Globus pallidus (tissue), 1 donor: ENCODE measurements at regions not wholly inside any gene's neighbourhood (a gene's known extent, or its start where the extent isn't known, plus 50 kb on each side); places are given as distances from the start of the nearest gene placed in this dataset.
"Not testable (repeated sequence)": the region's sequence is repeated elsewhere in the genome, so short reads cannot be mapped to it uniquely, and the experiment has no call there.

Experiments used
- DNase-seq: peaks from one replicate; pipeline ENCODE4 v3.0.0-alpha.2; 2015; ENCODE audit warnings: low spot score

DNA sequence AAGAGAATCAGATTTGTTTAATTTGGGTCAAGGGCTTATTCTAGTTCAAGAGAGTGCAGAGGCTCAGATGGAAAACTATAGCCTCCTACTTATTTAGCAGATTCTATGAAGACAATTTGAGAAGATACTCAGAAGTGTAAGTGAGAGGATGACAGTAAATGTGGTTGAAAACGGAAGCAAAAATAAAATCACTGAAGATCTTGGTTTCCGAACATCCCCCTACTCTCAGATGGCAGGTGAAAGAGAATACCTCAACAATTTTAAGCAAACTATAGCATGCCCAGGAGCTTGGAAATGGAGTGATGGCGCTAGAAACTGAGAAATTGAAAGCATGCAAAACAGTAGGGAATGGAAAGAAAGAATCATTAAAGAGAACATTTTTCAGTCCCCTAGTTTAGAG lies 705.5 kb upstream of the CDH8 start:
- no peak for DNase-seq

DNA sequence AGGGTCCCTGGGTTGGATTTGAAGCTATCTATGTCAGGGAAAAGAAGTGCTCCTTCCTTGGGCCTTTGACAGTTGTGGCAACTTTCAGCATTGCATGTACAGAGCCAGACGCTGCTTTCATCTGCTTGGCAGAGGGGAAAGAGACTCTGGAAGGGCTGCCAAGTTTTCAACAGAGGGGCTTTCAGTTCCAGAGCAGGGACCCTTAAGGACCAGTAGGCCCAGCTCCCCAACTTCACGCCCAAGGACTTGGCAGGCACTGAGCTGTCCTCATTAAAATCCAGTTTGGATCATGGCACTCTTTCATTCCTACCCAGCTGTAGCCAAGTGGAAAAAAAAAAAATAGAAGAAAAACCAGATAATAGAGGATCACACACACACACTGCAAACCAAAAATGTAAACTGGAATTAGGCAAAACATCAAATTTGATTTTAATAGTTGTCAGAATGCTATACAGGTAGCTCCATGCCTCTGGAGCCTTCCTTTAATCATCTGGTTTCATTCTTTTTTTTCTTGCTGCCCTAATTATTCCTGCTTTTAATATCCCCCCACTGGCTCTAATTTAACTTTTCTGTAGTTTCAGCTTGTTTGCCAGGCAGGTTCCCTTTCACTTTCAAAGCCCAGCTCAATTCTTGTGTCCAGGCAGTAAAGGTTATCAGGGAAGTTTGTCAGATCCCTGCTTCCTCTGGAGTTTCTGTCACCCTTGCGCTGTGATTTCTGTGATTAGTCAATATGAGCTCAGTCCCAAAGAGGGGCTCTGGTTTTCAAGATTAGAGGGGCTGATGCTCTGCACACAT lies 702.6 kb upstream of the CDH8 start:
- DNase-seq, result peak; percentile 77

DNA sequence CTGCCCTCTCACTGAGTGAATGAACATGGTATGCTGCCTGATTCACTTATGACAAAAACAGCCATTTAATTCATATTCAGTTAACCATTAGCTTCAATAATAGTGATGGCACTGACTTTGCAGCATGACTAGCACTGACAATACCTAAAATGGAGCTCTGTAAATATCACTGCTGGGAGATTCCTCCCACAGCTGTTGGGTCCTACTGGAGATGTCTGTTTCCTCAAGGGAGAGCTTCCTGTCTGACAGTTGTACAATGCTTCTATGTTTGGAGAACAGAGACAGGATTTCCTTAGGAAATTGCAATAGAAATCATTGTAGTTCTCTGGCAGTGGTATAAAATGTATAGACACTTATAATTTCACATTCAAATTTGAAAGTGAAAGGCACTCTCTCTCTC lies 695.9 kb upstream of the CDH8 start:
- DNase-seq, result no peak

DNA sequence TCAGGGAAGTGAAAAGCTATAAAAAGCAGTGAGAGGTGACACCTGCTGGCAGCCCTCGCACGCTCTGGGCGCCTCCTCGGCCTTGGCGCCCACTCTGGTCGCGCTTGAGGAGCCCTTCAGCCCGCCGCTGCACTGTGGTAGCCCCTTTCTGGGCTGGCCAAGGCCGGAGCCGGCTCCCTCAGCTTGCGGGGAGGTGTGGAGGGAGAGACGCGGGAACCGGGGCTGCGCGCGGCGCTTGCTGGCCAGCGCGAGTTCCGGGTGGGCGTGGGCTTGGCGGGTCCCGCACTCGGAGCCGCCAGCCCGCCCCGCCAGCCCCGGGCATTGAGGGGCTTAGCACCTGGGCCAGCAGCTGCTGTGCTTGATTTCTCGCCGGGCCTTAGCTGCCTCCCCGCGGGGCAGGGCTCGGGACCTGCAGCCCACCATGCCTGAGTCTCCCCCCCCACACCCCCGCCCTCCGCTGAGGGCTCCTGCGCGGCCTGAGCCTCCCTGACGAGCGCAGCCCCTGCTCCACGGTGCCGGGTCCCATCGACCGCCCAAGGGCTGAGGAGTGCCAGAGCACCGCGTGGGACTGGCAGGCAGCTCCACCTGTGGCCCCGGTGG lies 688.5 kb upstream of the CDH8 start:
- DNase-seq, result not testable (repeated sequence)

DNA sequence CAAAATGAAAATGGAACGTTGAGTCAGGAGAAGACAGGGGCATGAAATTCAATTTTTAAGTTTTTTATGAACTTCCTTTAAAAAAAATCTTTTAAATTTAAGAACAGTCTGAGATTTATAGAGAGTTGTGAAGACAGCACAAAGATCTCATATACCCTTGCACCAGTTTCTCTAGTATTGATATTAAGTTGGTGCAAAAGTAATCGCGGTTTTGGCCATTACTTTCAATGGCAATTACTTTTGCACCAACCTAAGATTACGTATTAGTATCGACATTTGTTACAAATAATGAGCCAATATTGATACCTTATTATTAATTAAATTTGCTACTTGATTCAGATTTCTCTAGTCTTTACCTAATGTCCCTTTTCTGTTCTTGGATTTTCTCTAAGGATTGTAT lies 684.4 kb upstream of the CDH8 start:
- no peak for DNase-seq

DNA sequence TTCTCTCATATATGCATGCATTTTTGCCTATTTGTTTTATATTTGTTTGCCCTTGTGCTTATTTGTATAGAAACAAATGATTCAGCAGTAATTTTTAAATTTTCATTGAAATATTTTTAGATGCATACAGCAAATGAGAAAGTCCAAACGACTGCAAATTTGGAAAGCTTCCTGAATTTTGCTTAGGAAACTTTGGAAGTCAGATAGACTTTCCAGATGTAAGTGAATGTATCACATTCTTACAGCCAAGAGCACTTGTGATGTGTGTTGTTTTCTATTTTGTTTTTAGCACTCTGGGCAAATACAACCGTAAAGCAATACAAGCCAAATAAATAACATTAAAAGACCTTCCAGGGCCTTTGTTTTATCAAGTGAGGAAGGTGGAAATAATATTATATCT lies 680.8 kb upstream of the CDH8 start:
- no peak for DNase-seq

DNA sequence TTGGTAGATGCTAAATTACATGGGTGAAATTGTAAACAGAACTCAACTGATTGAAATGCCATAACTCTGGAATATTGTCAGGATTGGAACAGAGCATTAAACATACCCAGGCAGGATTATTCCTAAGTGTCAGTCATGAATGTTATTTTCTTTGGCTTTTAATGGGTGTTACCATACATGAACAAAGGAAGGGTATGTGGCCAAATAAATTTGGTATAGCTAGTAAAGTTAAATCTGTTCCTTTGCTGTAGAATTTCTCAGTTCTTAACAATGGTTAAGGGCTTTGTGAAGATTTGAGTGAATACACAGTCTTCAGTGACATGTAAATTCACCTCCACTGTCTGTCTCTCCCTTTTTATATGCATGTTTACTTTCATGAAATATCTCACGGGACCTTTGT lies 679.5 kb upstream of the CDH8 start:
- DNase-seq, result no peak

DNA sequence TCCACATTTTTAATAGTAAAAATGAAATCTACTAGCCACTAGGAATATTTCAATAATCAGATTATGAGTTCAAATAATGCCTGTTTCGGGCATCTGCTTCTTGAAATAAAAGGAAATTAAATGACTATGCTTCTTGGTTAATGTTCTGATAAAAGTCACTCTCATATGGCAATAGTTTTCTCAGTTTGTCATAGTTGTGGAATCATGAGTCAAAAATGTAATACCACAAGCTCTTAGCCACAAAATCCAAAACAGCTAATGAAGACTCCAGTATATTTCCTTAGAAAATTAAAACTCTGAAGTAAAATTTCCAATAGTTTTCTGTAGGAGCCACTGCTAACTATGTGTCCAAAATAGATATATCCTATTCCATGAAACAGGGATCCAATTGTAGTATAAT lies 676.3 kb upstream of the CDH8 start:
- DNase-seq, result no peak

DNA sequence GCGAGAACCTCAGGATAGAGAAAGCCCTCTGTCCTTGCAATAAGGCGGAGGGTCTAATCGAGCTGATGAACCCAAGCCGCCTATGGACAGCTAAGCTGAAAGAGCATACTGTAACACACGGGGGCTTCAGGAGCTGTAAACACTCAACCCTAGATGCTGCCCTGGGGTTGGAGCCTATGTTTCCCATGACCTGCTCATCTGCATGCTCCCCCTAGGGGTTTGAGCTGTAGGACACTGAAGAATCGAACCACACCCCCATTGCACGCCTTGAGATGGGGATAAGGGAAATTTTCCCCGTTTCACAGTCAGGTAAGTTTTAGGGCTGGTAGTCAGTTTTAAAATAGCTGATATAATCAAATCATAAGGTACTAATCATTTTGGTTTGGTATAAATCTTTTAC lies 675.6 kb upstream of the CDH8 start:
- no peak for DNase-seq

DNA sequence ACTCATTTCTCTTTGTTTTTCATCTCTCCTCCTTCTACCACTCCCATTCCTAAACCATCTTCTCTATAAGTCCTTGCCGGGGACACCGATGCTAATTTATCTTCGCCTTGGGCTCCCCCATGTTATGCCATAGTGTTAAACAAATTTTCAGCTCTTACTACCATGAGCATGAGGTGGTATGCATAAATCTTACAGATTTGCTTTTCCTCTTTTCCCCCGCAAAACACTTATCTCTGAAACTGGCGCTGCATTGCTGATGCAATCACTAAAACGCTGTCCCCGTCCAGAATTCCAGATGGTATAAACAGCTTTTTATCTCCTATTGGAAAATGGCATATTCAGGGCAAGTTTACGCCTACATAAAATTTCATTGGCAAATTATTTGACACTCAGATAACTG lies 673.6 kb upstream of the CDH8 start:
- DNase-seq, result no peak

DNA sequence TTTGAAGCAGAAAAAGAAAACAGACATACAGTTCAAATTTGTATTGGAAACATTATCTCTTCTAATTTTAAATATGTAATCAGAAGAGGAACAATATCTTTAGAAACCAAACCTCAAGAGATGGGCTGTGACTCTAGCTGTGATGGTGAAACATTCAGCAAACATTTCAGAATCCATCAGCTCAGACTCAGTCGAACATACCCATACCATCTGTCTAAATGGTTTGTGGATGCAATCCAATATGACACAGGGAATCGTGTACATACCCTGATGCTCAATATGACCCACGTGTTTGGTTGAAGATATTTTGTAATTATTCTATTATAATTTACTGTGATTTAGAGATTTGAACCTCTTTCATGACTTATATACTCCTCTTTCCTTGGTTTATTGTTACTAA lies 665.2 kb upstream of the CDH8 start:
- no peak for DNase-seq

DNA sequence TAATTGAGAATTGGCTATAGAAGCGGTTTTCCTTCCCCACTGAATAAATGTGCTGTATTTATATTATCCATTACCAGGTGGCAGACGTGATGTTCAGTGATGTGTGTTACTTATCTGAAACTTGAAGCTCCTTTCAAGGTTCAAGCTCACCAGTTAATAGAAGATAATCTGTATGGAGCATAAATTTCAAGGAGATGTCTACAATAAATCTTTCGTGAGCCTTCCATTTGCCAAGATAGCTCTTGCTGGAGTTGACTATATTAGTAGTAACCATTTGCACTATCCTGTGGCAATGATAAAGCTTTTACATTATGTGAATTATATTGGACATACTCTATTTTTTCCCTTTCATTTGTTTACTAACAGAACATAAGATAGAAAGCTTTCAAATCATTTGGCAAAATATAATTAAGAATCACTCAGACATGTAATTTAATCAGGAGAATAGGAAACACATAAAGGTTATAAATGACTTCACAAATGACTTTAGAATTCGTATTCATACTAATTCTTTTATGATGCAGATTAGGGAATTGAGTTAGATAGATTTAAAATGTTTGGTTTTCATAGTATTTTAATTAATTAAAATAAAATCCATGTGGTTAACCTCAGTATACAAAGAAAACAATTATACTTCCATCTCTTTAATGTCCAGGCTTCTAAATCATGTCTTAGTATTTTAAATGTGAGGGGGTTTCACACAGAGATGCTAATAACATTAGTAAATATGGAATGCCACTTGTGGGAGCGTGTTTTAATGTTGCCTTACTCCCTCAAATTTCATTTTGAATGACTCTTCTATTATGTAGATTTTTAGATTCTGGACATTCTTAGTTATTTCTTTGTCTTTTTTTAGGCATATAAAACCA lies 664.4 kb upstream of the CDH8 start:
- DNase-seq, result no peak

DNA sequence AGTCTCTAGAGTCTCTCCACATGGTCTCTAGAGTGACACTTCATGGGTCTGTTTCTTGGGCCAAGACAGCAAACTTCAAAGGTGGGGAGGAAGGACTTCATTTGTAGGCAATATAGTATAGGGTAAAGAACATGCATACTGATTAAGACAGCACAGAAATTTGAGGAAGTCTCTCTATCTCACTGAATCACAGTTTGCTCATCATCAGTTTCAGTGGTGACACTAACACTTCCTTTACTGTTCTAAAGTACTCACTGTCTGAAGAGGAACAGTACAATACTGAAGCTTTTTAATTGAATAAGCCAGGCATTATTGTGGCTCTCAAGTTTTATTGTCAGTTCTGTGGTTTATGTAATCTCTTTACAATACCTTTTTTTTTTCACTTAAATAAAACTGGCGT lies 656.4 kb upstream of the CDH8 start:
- DNase-seq, result no peak

DNA sequence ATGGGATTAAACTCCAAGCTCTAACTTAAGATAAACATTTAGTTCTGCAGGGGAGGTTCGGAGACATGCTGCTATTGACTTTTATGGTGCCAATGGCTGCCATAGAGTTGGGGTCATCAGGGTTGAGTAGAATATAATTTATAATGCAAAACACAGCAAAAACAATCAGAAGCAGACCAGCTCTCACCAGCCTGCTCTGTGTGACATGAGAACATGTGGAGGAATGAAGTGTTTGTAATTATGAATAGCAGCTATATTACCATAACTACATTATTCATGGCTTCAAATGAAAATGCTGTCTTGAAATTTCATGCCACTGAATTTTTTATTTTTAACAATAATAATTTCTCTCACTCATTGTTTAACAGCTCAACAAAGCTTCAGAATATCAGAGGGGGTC lies 645.6 kb upstream of the CDH8 start:
- no peak for DNase-seq

DNA sequence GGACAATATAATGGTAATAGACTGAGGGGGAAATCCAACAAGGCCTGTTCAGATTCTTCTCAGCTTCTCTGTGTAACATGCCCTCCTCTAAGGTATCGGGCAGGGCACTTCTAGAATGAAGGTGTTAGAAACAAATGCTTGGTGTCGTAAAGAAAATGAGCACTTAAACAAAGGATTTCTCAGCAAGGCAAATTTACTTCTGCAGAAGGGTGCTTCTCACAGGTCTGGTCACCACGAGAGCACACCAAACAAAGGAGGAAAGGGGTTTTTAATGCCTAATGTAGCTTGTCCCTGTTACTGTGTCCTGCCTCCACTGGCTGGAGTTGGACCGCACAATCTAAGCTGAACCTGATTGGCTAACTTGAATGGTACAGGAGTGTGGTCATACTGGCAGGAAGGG lies 642.6 kb upstream of the CDH8 start:
- DNase-seq, result no peak

DNA sequence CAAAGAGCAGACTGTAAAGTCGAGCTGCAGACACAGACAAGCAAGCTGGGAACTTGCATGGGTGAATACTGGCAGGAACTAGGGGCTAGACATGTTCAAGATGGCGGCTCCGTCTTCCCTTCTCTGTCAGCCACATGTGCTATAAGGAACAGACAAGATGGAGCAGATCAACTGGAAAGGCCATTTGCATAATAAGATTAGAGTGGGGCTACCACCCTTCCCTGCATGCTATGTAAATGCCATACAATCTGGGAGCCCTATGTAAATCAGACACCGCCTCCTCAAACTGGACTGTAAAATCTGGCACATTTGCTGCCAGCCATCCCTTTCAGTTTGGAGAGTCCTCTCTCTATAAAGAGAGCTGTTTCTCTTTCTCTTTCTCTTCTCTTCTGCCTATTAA lies 640.1 kb upstream of the CDH8 start:
- no peak for DNase-seq

DNA sequence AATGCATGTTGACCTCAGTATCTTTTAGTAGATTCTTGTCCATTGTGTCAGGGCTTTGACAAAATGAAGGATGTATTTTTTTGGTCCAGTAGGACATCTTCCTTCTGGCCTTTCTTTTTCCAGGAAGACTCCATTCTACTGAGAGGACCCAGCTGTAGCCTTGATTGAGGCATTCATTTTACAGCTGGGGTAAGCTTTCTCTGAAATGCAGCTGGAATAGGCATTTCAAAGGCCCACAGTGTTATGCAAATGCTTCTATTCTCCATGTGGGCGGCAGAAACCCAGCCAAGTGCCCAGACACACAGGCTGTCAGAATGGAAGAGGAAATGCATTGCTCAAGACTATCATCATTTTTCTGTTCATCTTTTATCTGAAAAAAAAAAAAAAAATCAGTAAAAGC lies 629.0 kb upstream of the CDH8 start:
- DNase-seq, result peak; percentile 79

DNA sequence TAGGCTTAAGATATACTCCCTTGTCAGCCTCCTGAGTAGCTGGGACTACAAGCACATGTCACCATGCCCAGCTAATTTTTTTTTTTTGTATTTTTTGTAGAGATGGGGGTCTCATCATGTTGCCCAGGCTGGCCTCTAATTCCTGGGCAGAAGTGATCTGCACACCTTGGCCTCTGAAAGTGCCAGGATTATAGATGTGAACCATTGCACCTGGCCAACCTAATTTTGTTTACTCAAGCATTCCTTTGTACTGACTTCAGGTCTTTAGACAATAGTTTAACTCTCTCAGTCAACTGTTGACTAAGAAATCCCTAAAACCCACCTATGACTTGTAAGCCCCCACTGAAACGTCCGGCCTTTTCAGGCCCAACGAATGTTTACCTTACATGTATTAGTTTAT lies 628.3 kb upstream of the CDH8 start:
- no peak for DNase-seq

DNA sequence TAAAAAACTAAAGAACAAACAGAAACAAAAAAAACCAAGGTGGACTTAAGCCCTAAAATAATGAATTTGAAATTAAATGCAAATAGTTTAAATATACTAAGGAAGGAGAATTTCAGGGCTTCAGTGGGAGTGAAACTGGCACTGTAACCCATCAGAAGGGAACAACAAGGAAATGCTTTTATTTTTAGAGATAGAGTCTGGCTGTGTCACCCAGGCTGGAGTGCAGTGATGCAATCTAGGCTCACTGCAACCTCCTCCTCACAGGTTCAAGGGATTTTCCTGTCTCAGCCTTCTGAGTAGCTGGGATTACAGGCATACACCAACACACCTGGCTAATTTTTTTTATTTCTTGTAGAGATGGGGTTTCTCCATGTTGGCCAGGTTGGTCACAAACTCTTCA lies 625.2 kb upstream of the CDH8 start:
- DNase-seq, result no peak

DNA sequence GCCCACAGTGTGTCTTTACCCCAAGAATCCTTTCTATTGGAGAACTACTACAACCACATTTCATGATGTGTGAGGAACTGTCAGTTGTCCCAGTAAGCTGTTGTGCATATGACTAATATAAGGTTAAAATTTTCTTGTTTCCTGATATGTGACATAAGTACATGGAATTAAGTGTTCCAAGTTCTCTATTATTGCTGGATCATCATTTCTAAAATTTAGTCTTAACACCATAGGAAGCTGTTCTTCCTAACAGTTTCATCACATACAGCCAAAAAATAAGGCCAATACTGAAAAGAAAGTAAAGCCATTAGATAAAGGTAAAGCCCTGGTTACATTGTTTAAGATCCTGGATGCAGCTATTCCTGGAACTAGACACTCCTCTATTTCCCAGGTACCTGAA lies 620.9 kb upstream of the CDH8 start:
- DNase-seq, result no peak

DNA sequence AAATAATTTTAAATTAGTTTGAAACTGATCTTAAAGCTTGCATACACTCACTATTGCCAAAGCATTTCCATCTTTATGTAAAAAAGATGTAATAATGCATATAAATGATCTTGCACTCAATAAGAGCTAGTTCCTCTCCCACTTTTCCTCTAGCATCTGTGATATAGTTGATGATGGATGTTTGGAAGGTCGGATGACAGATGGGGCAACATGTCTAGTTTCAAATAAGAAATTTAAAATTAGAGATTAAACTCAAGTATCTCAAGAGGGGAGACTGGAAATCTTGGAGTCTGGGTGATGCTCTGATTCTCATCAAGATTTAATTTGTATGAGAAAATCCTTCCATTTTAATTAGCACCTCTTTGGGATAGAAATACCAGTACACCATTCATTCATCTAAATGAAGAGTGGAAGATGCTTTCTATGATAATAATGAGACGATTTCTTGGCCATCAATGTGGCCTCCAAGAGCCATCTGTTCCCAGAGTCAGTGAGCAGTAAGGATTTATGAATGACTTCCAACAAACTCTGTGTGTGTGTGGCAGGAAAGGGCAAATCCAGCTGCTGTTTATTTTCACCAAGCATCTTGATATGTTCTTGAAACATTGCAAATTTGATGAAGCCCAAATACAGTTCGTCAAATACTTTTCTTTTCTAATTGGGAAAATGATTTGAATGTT lies 616.3 kb upstream of the CDH8 start:
- no peak for DNase-seq

DNA sequence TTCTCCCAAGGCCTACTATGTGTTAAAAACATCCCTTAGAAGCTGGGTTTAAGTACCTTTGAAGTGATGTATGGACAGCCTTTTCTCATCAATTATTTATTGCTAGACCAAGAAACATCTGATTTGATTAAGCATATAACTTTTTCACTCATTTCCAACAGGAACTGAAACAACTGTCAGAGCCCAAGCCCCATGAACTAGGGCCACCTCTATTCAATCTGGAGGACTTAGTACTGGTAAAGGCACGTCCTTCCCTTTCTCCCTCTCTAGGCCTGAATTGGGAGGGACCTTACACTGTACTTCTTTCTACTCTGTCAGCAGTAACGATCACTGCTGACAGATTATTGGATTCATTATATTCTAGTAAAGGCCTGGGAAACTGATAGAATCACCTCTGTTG lies 612.0 kb upstream of the CDH8 start:
- DNase-seq, result no peak
